IgD-negative memory B cell (primary cell): ENCODE measurements at regions not wholly inside any gene's neighbourhood (a gene's known extent, or its start where the extent isn't known, plus 50 kb on each side); places are given as distances from the start of the nearest gene placed in this dataset.
A peak's percentile ranks its signal among the peaks of the same experiment; 100 is the strongest.
"Not testable (repeated sequence)": the region's sequence is repeated elsewhere in the genome, so short reads cannot be mapped to it uniquely, and the experiment has no call there.

Experiments
- H3K27ac Mint-ChIP-seq, 3 donors: one replicate each; pipeline ENCODE4 v1.8.0; 2020 to 2022; ENCODE audit warnings: mild to moderate bottlenecking in 3 of 3, mixed read lengths in 3 of 3, moderate library complexity in 1 of 3
- H3K27me3 Mint-ChIP-seq: one replicate; pipeline ENCODE4 v1.8.0; 2021; ENCODE audit warnings: mixed read lengths
- H3K36me3 Mint-ChIP-seq: one replicate; pipeline ENCODE4 v1.8.0; 2020; ENCODE audit warnings: mild to moderate bottlenecking, mixed read lengths
- H3K4me1 Mint-ChIP-seq, 3 donors: one replicate each; pipeline ENCODE4 v1.8.0; 2020 to 2022; ENCODE audit warnings: mixed read lengths in 3 of 3, mild to moderate bottlenecking in 1 of 3
- H3K4me3 Mint-ChIP-seq, 4 donors: one replicate each; pipeline ENCODE4 v1.8.0; 2020 to 2022; ENCODE audit warnings: mild to moderate bottlenecking in 4 of 4, mixed read lengths in 4 of 4, moderate library complexity in 3 of 4
- H3K9me3 Mint-ChIP-seq, 3 donors: one replicate each; pipeline ENCODE4 v1.8.0; 2020 to 2021; ENCODE audit warnings: mixed read lengths in 3 of 3, mild to moderate bottlenecking in 1 of 3

GRCh38 chrX:25503826-25504225, 488.1 kb upstream of the ARX start:
- H3K27ac Mint-ChIP-seq: no peak overlapping the region
- no peaks in the 10 kb centered on the region for H3K4me1 Mint-ChIP-seq
- no peaks in the 10 kb centered on the region for H3K27me3 Mint-ChIP-seq
- H3K4me3 Mint-ChIP-seq: no peak overlapping the region
- peaks cover 0 to 4% (median 0%) of the 10 kb centered on the region in 3 donors for H3K9me3 Mint-ChIP-seq
- no peaks in the 10 kb centered on the region for H3K36me3 Mint-ChIP-seq

- Mint-ChIP-seq H3K27me3 (no peaks in the 10 kb centered on the region), H3K4me3 (no peak overlapping the region), H3K9me3 (peaks cover 0 to 14% (median 1%) of the 10 kb centered on the region in 3 donors), H3K4me1 (no peaks in the 10 kb centered on the region), H3K27ac (no peak overlapping the region), H3K36me3 (no peaks in the 10 kb centered on the region)
These were observed 492.0 kb upstream of the ARX start for GRCh38 chrX:25507801-25508200.

GRCh38 chrX:25519258-25519657, 503.5 kb upstream of the ARX start:
- H3K27me3 Mint-ChIP-seq: peaks cover 1% of the 10 kb centered on the region
- H3K36me3 Mint-ChIP-seq: no peaks in the 10 kb centered on the region
- H3K9me3 Mint-ChIP-seq: peaks cover 0 to 4% (median 4%) of the 10 kb centered on the region in 3 donors
- H3K4me3 Mint-ChIP-seq: no peak overlapping the region
- no peak overlapping the region for H3K27ac Mint-ChIP-seq
- H3K4me1 Mint-ChIP-seq: peaks cover 0 to 2% (median 0%) of the 10 kb centered on the region in 3 donors

GRCh38 chrX:25522443-25523010, 506.8 kb upstream of the ARX start:
- H3K27me3 Mint-ChIP-seq, H3K9me3 Mint-ChIP-seq, H3K27ac Mint-ChIP-seq, H3K4me3 Mint-ChIP-seq, H3K4me1 Mint-ChIP-seq, H3K36me3 Mint-ChIP-seq: not testable (repeated sequence)

- H3K9me3 Mint-ChIP-seq: peaks cover 0 to 2% (median 0%) of the 10 kb centered on the region in 3 donors
- H3K4me3 Mint-ChIP-seq: no peak overlapping the region
These were observed 508.1 kb upstream of the ARX start for GRCh38 chrX:25523574-25524540.

GRCh38 chrX:25527156-25527555, 511.4 kb upstream of the ARX start:
- H3K27ac Mint-ChIP-seq: no peak overlapping the region
- H3K4me1 Mint-ChIP-seq: peaks cover 0 to 2% (median 0%) of the 10 kb centered on the region in 3 donors
- H3K36me3 Mint-ChIP-seq: no peaks in the 10 kb centered on the region
- peaks cover 0 to 2% (median 0%) of the 10 kb centered on the region in 3 donors for H3K9me3 Mint-ChIP-seq
- peaks cover 1% of the 10 kb centered on the region for H3K27me3 Mint-ChIP-seq
- no peak overlapping the region for H3K4me3 Mint-ChIP-seq

More at GRCh38 chrX:25523574-25524540, 508.1 kb upstream of the ARX start:
- peaks cover 0 to 2% (median 0%) of the 10 kb centered on the region in 3 donors for H3K4me1 Mint-ChIP-seq
- H3K27ac Mint-ChIP-seq: no peak overlapping the region
- peaks cover 1% of the 10 kb centered on the region for H3K27me3 Mint-ChIP-seq
- H3K36me3 Mint-ChIP-seq: no peaks in the 10 kb centered on the region

GRCh38 chrX:25527596-25527995, 511.8 kb upstream of the ARX start:
- Mint-ChIP-seq H3K4me3 (no peak overlapping the region), H3K36me3 (no peaks in the 10 kb centered on the region), H3K9me3 (peaks cover 0 to 2% (median 0%) of the 10 kb centered on the region in 3 donors), H3K4me1 (peaks cover 0 to 2% (median 0%) of the 10 kb centered on the region in 3 donors), H3K27me3 (peaks cover 1% of the 10 kb centered on the region), H3K27ac (no peak overlapping the region)

- H3K27ac Mint-ChIP-seq: no peak overlapping the region
- H3K4me3 Mint-ChIP-seq: peak overlapping the region in 1 of 4 donors; percentile 44
- no peaks in the 10 kb centered on the region for H3K36me3 Mint-ChIP-seq
- peaks cover 0 to 4% (median 0%) of the 10 kb centered on the region in 3 donors for H3K9me3 Mint-ChIP-seq
- no peaks in the 10 kb centered on the region for H3K4me1 Mint-ChIP-seq
- H3K27me3 Mint-ChIP-seq: no peaks in the 10 kb centered on the region
These were observed 515.3 kb upstream of the ARX start for GRCh38 chrX:25531096-25531495.

GRCh38 chrX:25534091-25534490, 518.3 kb upstream of the ARX start:
- H3K4me1 Mint-ChIP-seq: no peaks in the 10 kb centered on the region
- no peaks in the 10 kb centered on the region for H3K27me3 Mint-ChIP-seq
- H3K27ac Mint-ChIP-seq: no peak overlapping the region
- peaks cover 0 to 4% (median 0%) of the 10 kb centered on the region in 3 donors for H3K9me3 Mint-ChIP-seq
- H3K36me3 Mint-ChIP-seq: no peaks in the 10 kb centered on the region
- H3K4me3 Mint-ChIP-seq: no peak overlapping the region

- H3K27ac Mint-ChIP-seq: peak overlapping the region in 1 of 3 donors; percentile 28
- H3K36me3 Mint-ChIP-seq: no peaks in the 10 kb centered on the region
- H3K4me1 Mint-ChIP-seq: no peaks in the 10 kb centered on the region
These were observed 520.7 kb upstream of the ARX start for GRCh38 chrX:25536307-25536970.

GRCh38 chrX:25537699-25538098, 521.9 kb upstream of the ARX start:
- no peak overlapping the region for H3K27ac Mint-ChIP-seq
- H3K4me1 Mint-ChIP-seq: no peaks in the 10 kb centered on the region
- H3K27me3 Mint-ChIP-seq: no peaks in the 10 kb centered on the region
- H3K9me3 Mint-ChIP-seq: peaks cover 0 to 8% (median 4%) of the 10 kb centered on the region in 3 donors
- no peak overlapping the region for H3K4me3 Mint-ChIP-seq
- no peaks in the 10 kb centered on the region for H3K36me3 Mint-ChIP-seq

More at GRCh38 chrX:25536307-25536970, 520.7 kb upstream of the ARX start:
- Mint-ChIP-seq H3K4me3 (no peak overlapping the region), H3K27me3 (no peaks in the 10 kb centered on the region), H3K9me3 (peaks cover 0 to 6% (median 0%) of the 10 kb centered on the region in 3 donors)

- Mint-ChIP-seq H3K27ac (no peak overlapping the region), H3K9me3 (peaks cover 3 to 6% (median 4%) of the 10 kb centered on the region in 3 donors), H3K4me3 (no peak overlapping the region), H3K36me3 (no peaks in the 10 kb centered on the region), H3K4me1 (no peaks in the 10 kb centered on the region), H3K27me3 (no peaks in the 10 kb centered on the region)
These were observed 528.9 kb upstream of the ARX start for GRCh38 chrX:25544641-25545040.

GRCh38 chrX:25548811-25549210, 533.0 kb upstream of the ARX start:
- Mint-ChIP-seq H3K4me1 (no peaks in the 10 kb centered on the region), H3K9me3 (peaks cover 0 to 3% (median 0%) of the 10 kb centered on the region in 3 donors)

GRCh38 chrX:25555521-25555920, 539.8 kb upstream of the ARX start:
- H3K27ac Mint-ChIP-seq: no peak overlapping the region
- peaks cover 2% of the 10 kb centered on the region for H3K36me3 Mint-ChIP-seq
- peaks cover 0 to 3% (median 2%) of the 10 kb centered on the region in 3 donors for H3K9me3 Mint-ChIP-seq
- no peaks in the 10 kb centered on the region for H3K4me1 Mint-ChIP-seq
- H3K27me3 Mint-ChIP-seq: no peaks in the 10 kb centered on the region
- no peak overlapping the region for H3K4me3 Mint-ChIP-seq

More at GRCh38 chrX:25548811-25549210, 533.0 kb upstream of the ARX start:
- Mint-ChIP-seq H3K36me3 (no peaks in the 10 kb centered on the region), H3K4me3 (peak overlapping the region in 1 of 4 donors; percentile 65), H3K27ac (no peak overlapping the region), H3K27me3 (no peaks in the 10 kb centered on the region)

GRCh38 chrX:25558137-25558536, 542.4 kb upstream of the ARX start:
- Mint-ChIP-seq H3K36me3 (peaks cover 2% of the 10 kb centered on the region), H3K4me3 (no peak overlapping the region), H3K9me3 (peaks cover 0 to 6% (median 2%) of the 10 kb centered on the region in 3 donors), H3K27me3 (no peaks in the 10 kb centered on the region), H3K27ac (no peak overlapping the region), H3K4me1 (no peaks in the 10 kb centered on the region)
